ENCODE measurements at regions not wholly inside any gene's neighbourhood (a gene's known extent, or its start where the extent isn't known, plus 50 kb on each side); places are given as distances from the start of the nearest gene placed in this dataset.

DNA sequence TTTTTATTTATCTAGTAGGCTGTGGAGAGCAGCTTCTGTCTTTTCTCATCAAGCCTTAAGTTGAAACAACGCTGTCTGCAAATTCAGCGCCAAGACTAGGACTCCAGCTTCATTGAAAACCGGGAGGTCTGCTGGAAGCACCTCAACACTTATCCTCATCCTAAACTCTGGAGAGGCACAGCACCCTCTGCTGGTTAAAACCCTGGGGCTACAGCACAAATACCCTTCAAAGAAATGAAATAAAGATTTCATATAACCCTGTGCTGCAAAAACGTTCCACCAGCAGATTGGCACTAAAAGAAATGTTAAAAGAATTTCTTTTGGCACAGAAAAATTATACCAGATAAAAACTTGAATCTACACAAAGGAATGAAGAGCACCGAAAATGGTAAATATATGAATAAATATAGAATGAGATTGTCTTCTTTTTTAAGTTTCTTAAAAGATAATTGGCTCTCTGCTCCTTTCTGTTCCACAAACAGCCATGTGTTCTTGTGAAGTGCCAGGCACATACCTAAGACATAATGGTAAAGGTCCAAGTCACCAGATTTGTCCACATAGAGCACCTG is 227.7 kb upstream of the SAMSN1 start:
- Histone ChIP-seq H3K27me3 (no peaks in the 10 kb centered on the region), H3K4me1 (no peaks in the 10 kb centered on the region), H3K36me3 (ENCODE audit: low read depth, missing control alignments) (no peaks in the 10 kb centered on the region), H3K9me3 (peaks cover 2% of the 10 kb centered on the region), H3K4me3 (no peak overlapping the region), H3K27ac (no peak overlapping the region)
- 33% methylated on average over 5 of the region's 5 CpGs for WGBS, 2 donors
- intact Hi-C loops (cut with DNase I; ENCODE audit: low total_unique reads) = no loop called here
- TF ChIP-seq, protein P1, sequence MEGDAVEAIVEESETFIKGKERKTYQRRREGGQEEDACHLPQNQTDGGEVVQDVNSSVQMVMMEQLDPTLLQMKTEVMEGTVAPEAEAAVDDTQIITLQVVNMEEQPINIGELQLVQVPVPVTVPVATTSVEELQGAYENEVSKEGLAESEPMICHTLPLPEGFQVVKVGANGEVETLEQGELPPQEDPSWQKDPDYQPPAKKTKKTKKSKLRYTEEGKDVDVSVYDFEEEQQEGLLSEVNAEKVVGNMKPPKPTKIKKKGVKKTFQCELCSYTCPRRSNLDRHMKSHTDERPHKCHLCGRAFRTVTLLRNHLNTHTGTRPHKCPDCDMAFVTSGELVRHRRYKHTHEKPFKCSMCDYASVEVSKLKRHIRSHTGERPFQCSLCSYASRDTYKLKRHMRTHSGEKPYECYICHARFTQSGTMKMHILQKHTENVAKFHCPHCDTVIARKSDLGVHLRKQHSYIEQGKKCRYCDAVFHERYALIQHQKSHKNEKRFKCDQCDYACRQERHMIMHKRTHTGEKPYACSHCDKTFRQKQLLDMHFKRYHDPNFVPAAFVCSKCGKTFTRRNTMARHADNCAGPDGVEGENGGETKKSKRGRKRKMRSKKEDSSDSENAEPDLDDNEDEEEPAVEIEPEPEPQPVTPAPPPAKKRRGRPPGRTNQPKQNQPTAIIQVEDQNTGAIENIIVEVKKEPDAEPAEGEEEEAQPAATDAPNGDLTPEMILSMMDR (IDR thresholded peaks at IDR 0.05) = peak in 2 of 3 experiments; percentile 26 to 29
- TF ChIP-seq POLR2A (IDR thresholded peaks at IDR 0.05) = no peak
- peak; percentile 75 for DNase-seq

DNA sequence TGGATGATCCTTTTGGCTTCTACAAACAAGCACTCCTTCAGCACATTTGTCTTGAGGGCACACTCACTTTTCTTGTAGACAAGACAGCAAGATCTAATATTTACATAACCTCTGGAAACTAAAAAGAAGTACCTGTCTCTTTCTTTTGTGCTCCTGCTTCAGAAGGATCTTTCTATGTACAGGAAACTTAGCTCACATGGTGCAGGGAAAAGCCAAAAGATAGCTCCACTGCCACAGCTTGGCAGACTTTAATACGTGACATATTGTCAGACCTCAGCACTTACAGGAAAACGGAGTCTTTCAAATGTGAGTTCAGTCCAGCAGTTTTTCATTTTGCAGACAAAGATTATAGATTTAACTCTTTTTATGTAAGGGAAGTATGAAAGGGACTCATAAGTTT is 225.5 kb upstream of the SAMSN1 start:
- no peak overlapping the region for H3K4me3 ChIP-seq
- no peaks in the 10 kb centered on the region for H3K4me1 ChIP-seq
- H3K27ac ChIP-seq = no peak overlapping the region
- H3K9me3 ChIP-seq = no peaks in the 10 kb centered on the region
- H3K27me3 ChIP-seq = no peaks in the 10 kb centered on the region
- no peak for TF ChIP-seq POLR2A (IDR thresholded peaks at IDR 0.05)
- TF ChIP-seq, protein P1 (IDR thresholded peaks at IDR 0.05) = no peak
- WGBS, 2 donors = 63 to 66% methylated on average over 2 of the region's 2 CpGs
- no peak for DNase-seq
- H3K36me3 ChIP-seq (ENCODE audit: low read depth, missing control alignments) = no peaks in the 10 kb centered on the region
- intact Hi-C loops (cut with DNase I; ENCODE audit: low total_unique reads) = no loop called here

DNA sequence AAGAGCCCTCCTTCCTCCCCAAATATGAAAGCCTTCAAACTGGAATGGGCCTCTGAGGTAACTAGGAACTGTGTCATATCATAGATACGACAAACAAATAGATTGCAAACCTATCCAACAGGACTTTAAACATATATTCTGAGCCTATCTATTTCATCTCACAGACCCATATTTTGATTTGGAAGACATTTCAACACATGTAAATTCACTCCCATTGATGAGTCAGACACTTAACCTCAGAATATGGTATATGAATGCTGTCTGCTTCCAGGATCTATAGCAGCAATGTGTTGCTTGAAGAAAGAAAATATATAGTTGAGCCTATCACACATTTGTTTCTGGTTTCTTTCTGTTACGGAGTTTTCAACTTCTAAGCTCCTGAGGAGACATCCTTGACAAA is 221.9 kb upstream of the SAMSN1 start:
- no peak for DNase-seq
- H3K4me3 ChIP-seq = no peak overlapping the region
- WGBS, 2 donors = 83 to 97% methylated on average over 2 of the region's 2 CpGs
- no peak overlapping the region for H3K27ac ChIP-seq
- intact Hi-C loops (cut with DNase I; ENCODE audit: low total_unique reads) = no loop called here
- H3K9me3 ChIP-seq = no peaks in the 10 kb centered on the region
- no peaks in the 10 kb centered on the region for H3K27me3 ChIP-seq
- peaks cover 4% of the 10 kb centered on the region for H3K4me1 ChIP-seq
- TF ChIP-seq, protein P1 (IDR thresholded peaks at IDR 0.05) = no peak
- TF ChIP-seq POLR2A (IDR thresholded peaks at IDR 0.05) = no peak
- no peaks in the 10 kb centered on the region for H3K36me3 ChIP-seq (ENCODE audit: low read depth, missing control alignments)

DNA sequence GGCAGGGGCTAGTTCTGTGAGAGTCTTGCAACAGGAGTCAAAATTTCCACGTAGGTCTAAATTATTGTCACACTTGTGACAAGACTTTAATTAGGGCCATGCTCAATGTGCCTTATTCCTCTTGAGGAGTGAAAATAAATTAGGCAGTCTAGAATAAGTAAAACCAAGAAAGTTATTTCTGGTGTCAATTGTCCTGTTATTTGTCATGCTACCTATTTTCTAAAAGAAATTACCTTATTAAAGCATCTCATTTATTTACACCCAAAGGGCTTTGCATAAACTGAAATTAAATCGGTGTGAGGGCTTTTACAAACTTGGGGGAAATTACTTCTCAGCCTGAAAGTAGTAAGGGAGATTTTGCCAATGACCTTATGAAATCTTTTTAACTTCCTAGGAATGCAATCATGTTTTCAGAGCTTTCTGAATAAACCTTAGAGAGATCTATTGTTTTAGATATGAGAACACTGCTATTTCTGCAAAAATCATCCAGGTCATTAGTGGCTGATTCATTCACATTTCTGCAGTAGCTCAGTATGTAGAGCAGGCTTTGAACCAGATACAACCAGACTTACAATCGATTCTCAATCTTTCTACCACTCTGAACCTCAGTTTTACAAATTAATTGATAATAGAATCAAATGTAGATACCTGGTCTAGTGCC is 221.2 kb upstream of the SAMSN1 start:
- intact Hi-C loops (cut with DNase I; ENCODE audit: low total_unique reads) = no loop called here
- DNase-seq = no peak
- Histone ChIP-seq H3K4me3 (no peak overlapping the region), H3K9me3 (no peaks in the 10 kb centered on the region), H3K4me1 (peaks cover 4% of the 10 kb centered on the region), H3K27me3 (no peaks in the 10 kb centered on the region), H3K27ac (no peak overlapping the region), H3K36me3 (ENCODE audit: low read depth, missing control alignments) (no peaks in the 10 kb centered on the region)
- 82 to 83% methylated on average over 3 of the region's 3 CpGs for WGBS, 2 donors
- TF ChIP-seq, protein P1 (IDR thresholded peaks at IDR 0.05) = no peak
- TF ChIP-seq POLR2A (IDR thresholded peaks at IDR 0.05) = no peak

DNA sequence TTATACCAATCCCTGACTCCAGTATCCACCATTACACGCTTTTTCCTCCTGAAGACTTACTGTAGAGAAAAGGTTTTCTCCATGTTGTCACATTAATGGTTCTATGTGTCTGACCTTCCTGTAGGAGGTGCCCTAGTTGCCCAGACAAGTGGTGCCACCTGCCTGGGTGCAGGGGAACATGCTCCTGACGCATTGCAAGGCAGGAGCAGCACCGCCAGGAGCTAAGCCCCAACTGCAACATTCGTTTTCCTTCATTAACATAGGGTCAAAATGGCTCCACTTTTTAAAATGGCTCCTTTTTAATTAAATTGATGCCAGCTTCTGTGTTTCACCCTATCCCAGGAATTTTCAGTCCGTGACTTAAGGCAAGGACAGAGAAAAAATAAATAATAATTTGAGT is 220.1 kb upstream of the SAMSN1 start:
- DNase-seq = no peak
- WGBS, 2 donors = 89% methylated on average over 5 of the region's 5 CpGs
- Histone ChIP-seq H3K9me3 (no peaks in the 10 kb centered on the region), H3K4me1 (peaks cover 4% of the 10 kb centered on the region), H3K4me3 (no peak overlapping the region), H3K27ac (no peak overlapping the region), H3K27me3 (no peaks in the 10 kb centered on the region), H3K36me3 (ENCODE audit: low read depth, missing control alignments) (no peaks in the 10 kb centered on the region)
- intact Hi-C loops (cut with DNase I; ENCODE audit: low total_unique reads) = no loop called here
- TF ChIP-seq, protein P1 (IDR thresholded peaks at IDR 0.05) = no peak
- no peak for TF ChIP-seq POLR2A (IDR thresholded peaks at IDR 0.05)
